ENCODE measurements at regions not wholly inside any gene's neighbourhood (a gene's known extent, or its start where the extent isn't known, plus 50 kb on each side); places are given as distances from the start of the nearest gene placed in this dataset.

- no peak for TF ChIP-seq CTCF (IDR thresholded peaks at IDR 0.05)
- TF ChIP-seq POLR2A (IDR thresholded peaks at IDR 0.05), result no peak
Observed at GRCh38 chrX:114051667-114052315, 532.1 kb upstream of the HTR2C start.

All from tibial nerve (tissue), 3 donors.